K562 (cell line): ENCODE measurements at regions not wholly inside any gene's neighbourhood (a gene's known extent, or its start where the extent isn't known, plus 50 kb on each side); places are given as distances from the start of the nearest gene placed in this dataset.

Source experiments
- CBX5 ChIP-seq: IDR thresholded peaks from 2 replicates; pipeline ENCODE4 v1.6.1; 2014; ENCODE audit warnings: low read depth, borderline replicate concordance
- CTCF ChIP-seq, 3 experiments: IDR thresholded peaks in 2 of 3; conservative IDR thresholded peaks in 1 of 3; 2 replicates each; pipeline ENCODE4 v1.5.1; 2011 to 2012; ENCODE audit warnings: low read length in 3 of 3, mild to moderate bottlenecking in 3 of 3, control low read depth in 2 of 3, improper control_type of control experiment in 1 of 3, inconsistent platforms in 1 of 3, low read depth in 1 of 3, mixed read lengths in 1 of 3, moderate library complexity in 1 of 3; ENCODE audit not compliant: insufficient read depth in 2 of 3
- EHMT2 ChIP-seq: fragments of 450-650 bp; IDR thresholded peaks from 2 replicates; pipeline ENCODE4 v1.6.1; 2018; ENCODE audit warnings: antibody characterized with exemption
- EZH2 ChIP-seq: IDR thresholded peaks from 2 replicates; pipeline ENCODE4 v1.6.1; 2012; ENCODE audit warnings: low read depth, mild to moderate bottlenecking, inconsistent platforms, low read length, borderline replicate concordance
- HLTF ChIP-seq: fragments of 450-650 bp; IDR thresholded peaks from 2 replicates; pipeline ENCODE4 v1.6.1; 2016
- KLF6 ChIP-seq: fragments of 250-450 bp; sonication (Bioruptor Pico); IDR thresholded peaks from 2 replicates; pipeline ENCODE4 v1.4.0; 2020; ENCODE audit warnings: mild to moderate bottlenecking, moderate library complexity, borderline replicate concordance
- MAZ ChIP-seq, 2 experiments: fragments of 450-650 bp in 1 of 2; sonication (generic) in 1 of 2; formaldehyde crosslinking; IDR thresholded peaks in 1 of 2; conservative IDR thresholded peaks in 1 of 2; 2 replicates each; pipeline versions ENCODE4 v1.4.0 to v1.5.0; 2020; ENCODE audit warnings: mild to moderate bottlenecking in 1 of 2, missing genetic modification reagents in 1 of 2
- PKNOX1 ChIP-seq: fragments of 450-650 bp; IDR thresholded peaks from 2 replicates; pipeline ENCODE4 v1.6.1; 2016
- POLR2A ChIP-seq: fragments of 450-650 bp; conservative IDR thresholded peaks from 2 replicates; pipeline ENCODE4 v1.6.1; 2016
- PRDM10 ChIP-seq: fragments of 450-650 bp; IDR thresholded peaks from 2 replicates; pipeline ENCODE4 v1.6.1; 2018; ENCODE audit not compliant: partially characterized antibody
- RAD51 ChIP-seq: fragments of 450-650 bp; IDR thresholded peaks from 2 replicates; pipeline ENCODE4 v1.7.1; 2016; ENCODE audit warnings: low read depth, mild to moderate bottlenecking, borderline replicate concordance
- YY1 ChIP-seq, 3 experiments: IDR thresholded peaks; 2 replicates each; pipeline ENCODE4 v1.6.1; 2011; ENCODE audit warnings: low read length in 2 of 3, mild to moderate bottlenecking in 2 of 3, moderate library complexity in 2 of 3, borderline replicate concordance in 1 of 3, control low read depth in 1 of 3, low read depth in 1 of 3; ENCODE audit not compliant: insufficient read depth in 3 of 3, insufficient replicate concordance in 2 of 3, control insufficient read depth in 1 of 3, insufficient read length in 1 of 3; ENCODE audit errors: extremely low read depth in 1 of 3

GRCh38 chr7:32385316-32385956 is 104.7 kb downstream of the LSM5 start:
- TF ChIP-seq KLF6 = no peak
- TF ChIP-seq EZH2 = no peak
- no peak for TF ChIP-seq PKNOX1
- TF ChIP-seq CBX5 = no peak
- TF ChIP-seq CTCF (IDR thresholded peaks at IDR 0.05 in 2 of 3, conservative IDR thresholded peaks at IDR 0.05 in 1 of 3; ENCODE audit: insufficient read depth in 2 of 3, low read depth in 1 of 3, low read length in 3 of 3) = no peak
- TF ChIP-seq MAZ (CRISPR knock-in tag; conservative IDR thresholded peaks at IDR 0.05 in 1 of 2, IDR thresholded peaks at IDR 0.05 in 1 of 2) = no peak
- no peak for TF ChIP-seq YY1 (IDR thresholded peaks at IDR 0.05; ENCODE audit: borderline replicate concordance in 1 of 3, control insufficient read depth in 1 of 3, extremely low read depth in 1 of 3, insufficient read depth in 3 of 3, insufficient read length in 1 of 3, insufficient replicate concordance in 2 of 3, low read depth in 1 of 3, low read length in 2 of 3)
- no peak for TF ChIP-seq POLR2A
- TF ChIP-seq RAD51 = no peak
- no peak for TF ChIP-seq PRDM10
- TF ChIP-seq EHMT2 = no peak
- no peak for TF ChIP-seq HLTF
